Left ventricle myocardium inferior (tissue), 1 donor: ENCODE measurements at regions not wholly inside any gene's neighbourhood (a gene's known extent, or its start where the extent isn't known, plus 50 kb on each side); places are given as distances from the start of the nearest gene placed in this dataset.

Experiments
- DNase-seq: peaks from one replicate; pipeline ENCODE4 v3.0.0-alpha.2; 2020
- H3K27ac ChIP-seq: fragments of 200-600 bp; replicated peaks from 2 replicates; pipeline ENCODE4 v1.8.0; 2021
- H3K27me3 ChIP-seq: fragments of 200-600 bp; 2 replicates; pipeline ENCODE4 v1.8.0; 2021; ENCODE audit warnings: low read depth
- H3K36me3 ChIP-seq: fragments of 200-600 bp; 2 replicates; pipeline ENCODE4 v1.8.0; 2021
- H3K4me1 ChIP-seq: fragments of 200-600 bp; 2 replicates; pipeline ENCODE4 v1.8.0; 2021
- H3K4me3 ChIP-seq: fragments of 200-600 bp; 2 replicates; pipeline ENCODE4 v1.8.0; 2021; ENCODE audit warnings: mild to moderate bottlenecking, moderate library complexity
- H3K9me3 ChIP-seq: fragments of 200-600 bp; replicated peaks from 2 replicates; pipeline ENCODE4 v1.8.0; 2021
- intact Hi-C: fragments of 100-400 bp; cut with micrococcal nuclease; formaldehyde crosslinking; loops from one replicate; pipeline ENCODE4 v1.11.0; 2022
- TF ChIP-seq, protein P1 (sequence below): fragments of 200-600 bp; IDR thresholded peaks from 2 replicates; pipeline ENCODE4 v1.8.0; 2021; ENCODE audit warnings: antibody characterized with exemption, mild to moderate bottlenecking, borderline replicate concordance
- donor health status: DM: no; HTN: yes; CAD: no; lungs with severe emphysema.

DNA sequence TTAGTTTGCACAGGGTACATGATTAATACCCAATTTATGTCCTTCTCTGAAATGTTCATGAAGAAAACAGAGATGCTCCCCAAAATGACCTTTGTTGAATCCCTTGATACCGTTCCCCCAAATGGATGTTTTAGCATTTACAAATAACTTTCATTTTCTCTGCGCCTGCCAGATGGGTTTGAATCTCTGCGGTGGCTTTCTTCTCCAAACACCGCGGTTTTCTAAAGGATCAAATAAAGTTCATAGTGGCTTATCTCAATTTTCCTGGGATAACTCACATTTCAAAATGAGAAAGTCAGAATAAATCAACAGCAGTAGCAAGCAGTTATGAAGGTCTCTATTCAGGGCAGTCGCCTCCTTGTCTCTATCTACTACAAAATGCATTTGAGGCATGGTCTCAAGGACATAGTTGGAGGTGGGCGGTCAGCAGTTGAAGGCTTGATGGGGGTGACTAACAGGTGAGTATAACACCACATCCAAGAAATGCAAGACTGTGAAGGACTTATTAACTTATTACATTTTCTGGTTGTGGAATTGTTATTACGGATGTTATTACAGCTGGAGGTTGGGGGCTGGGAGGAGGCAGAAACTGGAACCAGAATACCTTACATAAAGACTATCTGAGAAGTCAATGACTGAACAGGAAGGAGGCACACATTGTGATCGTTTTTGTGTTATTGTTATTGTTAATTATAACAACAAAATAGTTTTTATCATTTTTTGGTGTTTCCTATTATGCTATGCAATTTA lies 1513.3 kb downstream of the FAM181B start:
- Histone ChIP-seq H3K9me3 (no peaks in the 10 kb centered on the region), H3K4me1 (no peaks in the 10 kb centered on the region), H3K27ac (no peak overlapping the region), H3K27me3 (no peaks in the 10 kb centered on the region), H3K4me3 (no peak overlapping the region), H3K36me3 (no peaks in the 10 kb centered on the region)
- intact Hi-C loops, result no loop called here
- DNase-seq, result no peak
- TF ChIP-seq, protein P1, sequence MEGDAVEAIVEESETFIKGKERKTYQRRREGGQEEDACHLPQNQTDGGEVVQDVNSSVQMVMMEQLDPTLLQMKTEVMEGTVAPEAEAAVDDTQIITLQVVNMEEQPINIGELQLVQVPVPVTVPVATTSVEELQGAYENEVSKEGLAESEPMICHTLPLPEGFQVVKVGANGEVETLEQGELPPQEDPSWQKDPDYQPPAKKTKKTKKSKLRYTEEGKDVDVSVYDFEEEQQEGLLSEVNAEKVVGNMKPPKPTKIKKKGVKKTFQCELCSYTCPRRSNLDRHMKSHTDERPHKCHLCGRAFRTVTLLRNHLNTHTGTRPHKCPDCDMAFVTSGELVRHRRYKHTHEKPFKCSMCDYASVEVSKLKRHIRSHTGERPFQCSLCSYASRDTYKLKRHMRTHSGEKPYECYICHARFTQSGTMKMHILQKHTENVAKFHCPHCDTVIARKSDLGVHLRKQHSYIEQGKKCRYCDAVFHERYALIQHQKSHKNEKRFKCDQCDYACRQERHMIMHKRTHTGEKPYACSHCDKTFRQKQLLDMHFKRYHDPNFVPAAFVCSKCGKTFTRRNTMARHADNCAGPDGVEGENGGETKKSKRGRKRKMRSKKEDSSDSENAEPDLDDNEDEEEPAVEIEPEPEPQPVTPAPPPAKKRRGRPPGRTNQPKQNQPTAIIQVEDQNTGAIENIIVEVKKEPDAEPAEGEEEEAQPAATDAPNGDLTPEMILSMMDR, result no peak

DNA sequence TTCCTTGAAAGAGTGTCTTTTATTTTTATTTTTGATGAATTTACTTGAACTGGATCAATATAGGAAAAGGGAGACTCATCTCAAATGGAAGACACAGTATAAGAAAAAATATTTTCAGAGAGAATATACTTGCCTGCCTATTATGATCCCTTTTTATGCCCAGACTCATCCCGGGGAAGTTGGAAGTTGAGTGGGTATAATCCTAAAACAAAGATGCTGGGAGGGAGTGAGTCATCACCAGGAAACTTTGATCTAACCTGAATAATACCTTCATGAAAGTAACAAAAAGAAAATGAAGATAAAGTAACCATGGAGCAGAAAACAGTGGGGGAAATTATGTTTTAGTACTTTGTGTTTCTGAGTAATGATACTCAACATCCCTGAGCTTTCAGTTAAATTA lies 1514.0 kb downstream of the FAM181B start:
- H3K27ac ChIP-seq, result no peak overlapping the region
- H3K27me3 ChIP-seq, result no peaks in the 10 kb centered on the region
- no peak for DNase-seq
- intact Hi-C loops, result no loop called here
- no peaks in the 10 kb centered on the region for H3K9me3 ChIP-seq
- TF ChIP-seq, protein P1, result no peak
- H3K36me3 ChIP-seq, result no peaks in the 10 kb centered on the region
- H3K4me1 ChIP-seq, result no peaks in the 10 kb centered on the region
- H3K4me3 ChIP-seq, result no peak overlapping the region

DNA sequence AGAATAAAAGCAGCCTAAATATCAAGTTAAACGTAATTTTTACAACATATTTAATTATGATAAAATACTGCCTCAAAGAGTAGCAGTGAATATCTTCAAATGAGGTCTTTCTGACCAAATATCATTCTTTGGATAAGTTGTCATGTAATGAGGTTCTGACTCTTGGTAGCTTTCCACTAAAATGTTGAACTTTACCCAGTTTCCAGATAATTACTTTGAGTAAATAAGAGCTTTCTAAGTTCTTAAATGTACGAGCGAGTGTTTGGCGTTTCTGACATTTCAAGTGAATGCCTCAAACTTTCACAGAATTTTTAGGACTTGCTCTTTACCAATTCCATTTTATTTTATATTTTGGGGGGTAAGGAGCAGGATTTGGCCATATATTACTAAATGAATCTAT lies 1515.2 kb downstream of the FAM181B start:
- Histone ChIP-seq H3K9me3 (no peaks in the 10 kb centered on the region), H3K27ac (no peak overlapping the region), H3K4me3 (no peak overlapping the region), H3K36me3 (no peaks in the 10 kb centered on the region), H3K4me1 (no peaks in the 10 kb centered on the region), H3K27me3 (no peaks in the 10 kb centered on the region)
- TF ChIP-seq, protein P1, result no peak
- intact Hi-C loops, result no loop called here
- no peak for DNase-seq

DNA sequence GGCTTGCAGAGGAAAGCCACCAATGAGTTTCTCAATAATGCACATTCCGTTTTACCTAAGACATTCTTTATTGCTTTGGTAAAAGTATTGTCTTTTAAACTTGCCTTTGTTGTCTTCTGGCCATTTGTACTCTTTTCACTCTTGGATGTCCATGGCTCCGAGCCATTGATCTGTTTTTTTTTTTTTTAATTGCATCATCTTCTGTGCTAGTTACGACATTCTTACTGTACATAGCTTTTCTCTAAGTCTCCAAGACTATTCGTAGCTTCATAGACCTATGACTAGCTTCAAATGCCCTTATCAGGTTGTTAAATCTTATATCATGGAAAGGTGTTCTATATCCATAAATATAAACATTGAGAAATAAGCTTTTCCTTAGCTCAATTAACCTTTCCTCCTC lies 1522.6 kb downstream of the FAM181B start:
- H3K9me3 ChIP-seq, result no peaks in the 10 kb centered on the region
- H3K4me3 ChIP-seq, result no peak overlapping the region
- intact Hi-C loops, result no loop called here
- H3K27me3 ChIP-seq, result no peaks in the 10 kb centered on the region
- no peak for DNase-seq
- H3K27ac ChIP-seq, result no peak overlapping the region
- TF ChIP-seq, protein P1, result no peak
- H3K36me3 ChIP-seq, result no peaks in the 10 kb centered on the region
- H3K4me1 ChIP-seq, result no peaks in the 10 kb centered on the region

DNA sequence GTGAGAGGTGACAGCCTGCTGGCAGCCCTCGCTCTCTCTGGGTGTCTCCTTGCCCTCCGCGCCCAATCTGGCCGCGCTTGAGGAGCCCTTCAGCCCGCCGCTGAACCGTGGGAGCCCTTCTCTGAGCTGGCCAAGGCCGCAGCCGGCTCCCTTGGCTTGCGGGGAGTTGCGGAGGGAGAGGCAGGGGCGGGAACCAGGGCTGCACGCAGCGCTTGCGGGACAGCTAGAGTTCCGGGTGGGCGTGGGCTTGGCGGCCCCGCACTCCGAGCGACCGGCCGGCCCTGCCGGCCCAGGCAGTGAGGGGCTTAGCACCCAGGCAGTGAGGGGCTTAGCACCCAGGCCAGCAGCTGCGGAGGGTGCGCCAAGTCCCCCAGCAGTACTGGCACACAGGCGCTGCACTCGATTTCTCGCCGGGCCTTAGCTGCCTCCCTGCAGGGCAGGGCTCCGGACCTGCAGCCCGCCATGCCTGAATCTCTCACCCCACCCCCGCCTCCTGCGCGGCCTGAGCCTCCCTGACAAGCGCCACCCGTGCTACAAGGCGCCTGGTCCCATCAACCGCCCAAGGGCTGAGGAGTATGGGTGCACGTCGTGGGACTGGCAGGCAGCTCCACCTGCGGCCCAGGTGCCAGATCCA lies 1526.1 kb downstream of the FAM181B start:
- DNase-seq, result no peak
- TF ChIP-seq, protein P1, result no peak
- no peaks in the 10 kb centered on the region for H3K9me3 ChIP-seq
- H3K36me3 ChIP-seq, result no peaks in the 10 kb centered on the region
- intact Hi-C loops, result no loop called here
- no peak overlapping the region for H3K4me3 ChIP-seq
- no peaks in the 10 kb centered on the region for H3K27me3 ChIP-seq
- no peak overlapping the region for H3K27ac ChIP-seq
- H3K4me1 ChIP-seq, result no peaks in the 10 kb centered on the region
